ENCODE measurements at regions not wholly inside any gene's neighbourhood (a gene's known extent, or its start where the extent isn't known, plus 50 kb on each side); places are given as distances from the start of the nearest gene placed in this dataset.

GRCh38 chr2:234677758-234678538 lies 181.1 kb upstream of the ARL4C start:
- Histone ChIP-seq H3K27me3 (no peaks in the 10 kb centered on the region), H3K4me3 (no peak overlapping the region), H3K27ac (no peak overlapping the region), H3K36me3 (no peaks in the 10 kb centered on the region), H3K9me3 (no peaks in the 10 kb centered on the region), H3K4me1 (no peaks in the 10 kb centered on the region)
- no peak for TF ChIP-seq CTCF (IDR thresholded peaks at IDR 0.05)
- intact Hi-C loops (cut with DNase I): no loop called here
- no peak for ATAC-seq
- DNase-seq: no peak

DNA sequence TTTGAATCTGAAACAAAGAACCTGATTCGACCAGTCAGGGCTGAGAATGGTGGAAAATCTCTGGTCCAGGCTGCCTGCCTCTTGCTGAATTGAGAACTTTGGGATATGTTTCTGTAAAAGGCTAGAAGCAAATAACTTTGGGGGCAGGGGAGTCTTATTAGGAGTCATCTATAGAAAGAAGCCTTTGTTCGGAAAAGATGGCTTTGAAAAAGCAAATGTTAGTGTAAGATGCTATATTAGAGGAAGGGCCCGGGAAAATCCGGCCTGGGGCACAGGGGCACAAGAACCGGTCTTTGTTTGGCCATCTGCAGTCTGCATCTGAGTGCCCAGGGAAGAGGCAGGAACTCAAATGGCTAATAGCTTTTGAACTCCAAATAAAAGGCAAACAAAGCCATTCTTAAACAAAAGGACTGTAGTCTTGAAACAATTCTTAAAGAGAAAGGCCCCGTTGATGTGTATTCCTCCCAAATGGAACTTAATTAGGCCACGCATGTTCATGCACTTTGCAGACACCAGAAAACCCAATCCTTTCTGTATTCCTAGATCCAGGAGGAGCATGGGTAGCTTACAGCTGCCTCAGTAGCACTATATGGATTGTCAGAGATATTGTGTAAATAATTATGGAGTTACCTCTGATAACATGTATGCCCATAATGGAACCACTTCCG lies 180.0 kb upstream of the ARL4C start:
- Histone ChIP-seq H3K9me3 (no peaks in the 10 kb centered on the region), H3K27ac (no peak overlapping the region), H3K4me3 (no peak overlapping the region), H3K36me3 (no peaks in the 10 kb centered on the region), H3K4me1 (no peaks in the 10 kb centered on the region), H3K27me3 (no peaks in the 10 kb centered on the region)
- intact Hi-C loops (cut with DNase I): no loop called here
- TF ChIP-seq CTCF (IDR thresholded peaks at IDR 0.05): no peak
- no peak for ATAC-seq
- no peak for DNase-seq

DNA sequence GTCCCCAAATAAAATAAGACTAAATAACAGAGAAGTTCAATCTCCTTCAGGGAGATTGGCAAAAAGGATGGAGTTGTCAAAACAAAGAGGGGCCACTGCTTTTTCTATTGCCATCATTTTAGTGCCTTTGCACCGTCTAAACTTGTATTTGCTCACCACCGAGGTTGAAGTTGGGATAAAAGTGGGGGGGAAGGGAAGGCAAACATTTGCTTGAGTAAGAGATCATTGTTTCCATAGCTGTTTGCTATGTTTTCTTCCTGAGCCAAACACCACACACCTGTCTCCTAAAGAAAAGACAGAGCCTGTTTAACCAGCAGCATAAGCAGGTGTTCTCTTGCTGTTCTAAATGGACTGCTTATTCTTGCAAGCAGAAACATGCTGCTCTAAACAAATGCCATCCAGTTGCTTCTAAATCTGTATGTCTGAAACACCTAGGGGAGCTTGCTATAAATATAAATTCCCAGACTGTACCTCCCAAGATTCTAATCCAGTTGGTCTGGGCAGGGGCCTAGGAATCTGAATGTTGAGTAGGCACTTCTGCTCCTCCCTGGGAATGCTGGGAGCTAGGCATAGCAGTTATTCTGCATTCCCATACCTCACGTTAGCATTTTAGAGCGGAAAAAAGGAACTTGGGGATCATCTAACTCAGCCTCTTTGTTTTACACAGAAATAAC lies 179.4 kb upstream of the ARL4C start:
- Histone ChIP-seq H3K9me3 (no peaks in the 10 kb centered on the region), H3K27me3 (no peaks in the 10 kb centered on the region), H3K36me3 (no peaks in the 10 kb centered on the region), H3K27ac (no peak overlapping the region), H3K4me1 (no peaks in the 10 kb centered on the region), H3K4me3 (no peak overlapping the region)
- intact Hi-C loops (cut with DNase I): no loop called here
- TF ChIP-seq CTCF (IDR thresholded peaks at IDR 0.05): no peak
- DNase-seq (no peak), ATAC-seq (no peak)

DNA sequence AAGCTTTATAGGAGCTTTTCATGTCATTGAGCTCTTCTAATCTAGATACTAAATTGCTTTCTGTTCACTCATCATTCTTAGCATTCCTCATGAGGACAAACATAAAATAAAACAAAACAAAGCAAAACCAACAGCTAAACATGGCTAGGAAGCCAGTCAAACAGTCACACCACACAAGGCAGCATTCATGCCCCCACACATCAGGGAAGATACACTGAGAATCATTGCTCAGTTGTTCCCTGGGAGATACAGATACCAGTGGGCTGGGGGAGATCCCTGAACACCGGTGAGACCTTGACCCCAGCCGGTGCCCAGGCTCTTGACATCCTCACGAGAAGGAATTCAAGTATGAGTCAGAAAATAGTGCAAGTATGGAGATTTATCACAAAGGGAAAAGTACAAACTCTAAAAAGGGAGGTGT lies 177.9 kb upstream of the ARL4C start:
- H3K9me3 ChIP-seq: no peaks in the 10 kb centered on the region
- no peak for TF ChIP-seq CTCF (IDR thresholded peaks at IDR 0.05)
- no peak overlapping the region for H3K27ac ChIP-seq
- no peaks in the 10 kb centered on the region for H3K36me3 ChIP-seq
- no peak for ATAC-seq
- DNase-seq: no peak
- no peaks in the 10 kb centered on the region for H3K27me3 ChIP-seq
- no peak overlapping the region for H3K4me3 ChIP-seq
- intact Hi-C loops (cut with DNase I): no loop called here
- no peaks in the 10 kb centered on the region for H3K4me1 ChIP-seq

Measured in left lung (tissue), 4 donors.